ENCODE measurements at regions not wholly inside any gene's neighbourhood (a gene's known extent, or its start where the extent isn't known, plus 50 kb on each side); places are given as distances from the start of the nearest gene placed in this dataset.

GRCh38 chr1:38529391-38529790, 330.2 kb downstream of the RRAGC start:
- H3F3A ChIP-seq (ENCODE audit: insufficient read depth) = no peaks in the 10 kb centered on the region
- no peaks in the 10 kb centered on the region for H3K9me2 ChIP-seq (replicated peaks; ENCODE audit: insufficient read depth, low read length)
- no peak overlapping the region for H2AFZ ChIP-seq (ENCODE audit: low read depth, low read length, severe bottlenecking)
- H3K27me3 ChIP-seq (ENCODE audit: low read length) = no peaks in the 10 kb centered on the region
- H4K20me1 ChIP-seq (ENCODE audit: low read depth, low read length) = no peaks in the 10 kb centered on the region
- no peaks in the 10 kb centered on the region for H3K79me2 ChIP-seq (ENCODE audit: insufficient read depth, low read length)
- TF ChIP-seq EZH2phosphoT487 (conservative IDR thresholded peaks at IDR 0.05; ENCODE audit: low read length) (no peak), CTCF (IDR thresholded peaks at IDR 0.05; ENCODE audit: insufficient read depth, low read length, poor library complexity, severe bottlenecking) (no peak)
- H3K9me3 ChIP-seq (ENCODE audit: insufficient read depth, low read length) = no peaks in the 10 kb centered on the region
- H3K4me2 ChIP-seq (ENCODE audit: low read depth, low read length, poor library complexity, severe bottlenecking) = no peak overlapping the region
- no peak overlapping the region for H3K9ac ChIP-seq (ENCODE audit: low read length)
- no peak overlapping the region for H3K4me3 ChIP-seq (ENCODE audit: insufficient read depth, low read length, poor library complexity, severe bottlenecking)
- no peaks in the 10 kb centered on the region for H3K36me3 ChIP-seq (ENCODE audit: low read length)
- no peak overlapping the region for H3K27ac ChIP-seq (ENCODE audit: low read depth, low read length)

GRCh38 chr1:38528623-38529022, 330.9 kb downstream of the RRAGC start:
- H3K27ac ChIP-seq (ENCODE audit: low read depth, low read length) = no peak overlapping the region
- no peaks in the 10 kb centered on the region for H3K9me3 ChIP-seq (ENCODE audit: insufficient read depth, low read length)
- H2AFZ ChIP-seq (ENCODE audit: low read depth, low read length, severe bottlenecking) = no peak overlapping the region
- H3K4me2 ChIP-seq (ENCODE audit: low read depth, low read length, poor library complexity, severe bottlenecking) = no peak overlapping the region
- H3K4me3 ChIP-seq (ENCODE audit: insufficient read depth, low read length, poor library complexity, severe bottlenecking) = no peak overlapping the region
- no peaks in the 10 kb centered on the region for H3K9me2 ChIP-seq (replicated peaks; ENCODE audit: insufficient read depth, low read length)
- H3K79me2 ChIP-seq (ENCODE audit: insufficient read depth, low read length) = no peaks in the 10 kb centered on the region
- H3K9ac ChIP-seq (ENCODE audit: low read length) = no peak overlapping the region
- no peaks in the 10 kb centered on the region for H3K36me3 ChIP-seq (ENCODE audit: low read length)
- H4K20me1 ChIP-seq (ENCODE audit: low read depth, low read length) = no peaks in the 10 kb centered on the region
- no peak for TF ChIP-seq EZH2phosphoT487 (conservative IDR thresholded peaks at IDR 0.05; ENCODE audit: low read length)
- TF ChIP-seq CTCF (IDR thresholded peaks at IDR 0.05; ENCODE audit: insufficient read depth, low read length, poor library complexity, severe bottlenecking) = no peak
- no peaks in the 10 kb centered on the region for H3K27me3 ChIP-seq (ENCODE audit: low read length)
- no peaks in the 10 kb centered on the region for H3F3A ChIP-seq (ENCODE audit: insufficient read depth)

- no peaks in the 10 kb centered on the region for H3K79me2 ChIP-seq (ENCODE audit: insufficient read depth, low read length)
- no peaks in the 10 kb centered on the region for H3K36me3 ChIP-seq (ENCODE audit: low read length)
- no peaks in the 10 kb centered on the region for H3F3A ChIP-seq (ENCODE audit: insufficient read depth)
- H2AFZ ChIP-seq (ENCODE audit: low read depth, low read length, severe bottlenecking) = no peak overlapping the region
- H3K27ac ChIP-seq (ENCODE audit: low read depth, low read length) = no peak overlapping the region
- no peaks in the 10 kb centered on the region for H3K9me3 ChIP-seq (ENCODE audit: insufficient read depth, low read length)
- H3K27me3 ChIP-seq (ENCODE audit: low read length) = no peaks in the 10 kb centered on the region
- H4K20me1 ChIP-seq (ENCODE audit: low read depth, low read length) = no peaks in the 10 kb centered on the region
- H3K4me3 ChIP-seq (ENCODE audit: insufficient read depth, low read length, poor library complexity, severe bottlenecking) = no peak overlapping the region
- TF ChIP-seq CTCF (IDR thresholded peaks at IDR 0.05; ENCODE audit: insufficient read depth, low read length, poor library complexity, severe bottlenecking) = no peak
- no peak for TF ChIP-seq EZH2phosphoT487 (conservative IDR thresholded peaks at IDR 0.05; ENCODE audit: low read length)
- no peak overlapping the region for H3K9ac ChIP-seq (ENCODE audit: low read length)
- no peaks in the 10 kb centered on the region for H3K9me2 ChIP-seq (replicated peaks; ENCODE audit: insufficient read depth, low read length)
- H3K4me2 ChIP-seq (ENCODE audit: low read depth, low read length, poor library complexity, severe bottlenecking) = no peak overlapping the region
Observed at GRCh38 chr1:38527373-38527966, 332.1 kb downstream of the RRAGC start.
